ENCODE measurements at regions not wholly inside any gene's neighbourhood (a gene's known extent, or its start where the extent isn't known, plus 50 kb on each side); places are given as distances from the start of the nearest gene placed in this dataset.
A peak's percentile ranks its signal among the peaks of the same experiment; 100 is the strongest.

DNA sequence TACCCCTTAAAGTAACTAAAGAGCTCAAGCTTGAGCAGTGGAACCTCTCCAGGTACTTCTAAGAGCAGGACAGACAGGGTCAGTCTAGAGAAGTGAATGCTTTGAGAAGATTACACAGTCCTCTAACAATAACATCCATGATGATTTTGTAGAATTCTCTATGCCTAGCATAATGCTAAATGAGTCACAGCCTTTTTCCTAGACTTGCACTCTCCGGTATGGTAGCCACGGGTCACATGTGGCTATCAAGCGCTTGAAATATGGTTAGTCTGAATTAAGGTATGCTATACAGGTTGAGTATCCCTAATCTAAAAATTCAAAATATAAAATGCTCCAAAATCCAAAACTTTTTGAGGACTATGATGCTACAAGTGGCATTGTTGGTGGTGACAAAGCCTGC is 166.6 kb upstream of the MKLN1 start:
- Mint-ChIP-seq H3K36me3 (peaks cover 3% of the 10 kb centered on the region), H3K27me3 (peaks cover 1% of the 10 kb centered on the region), H3K4me3 (no peak overlapping the region), H3K27ac (no peak overlapping the region), H3K4me1 (no peaks in the 10 kb centered on the region), H3K9me3 (no peaks in the 10 kb centered on the region)

DNA sequence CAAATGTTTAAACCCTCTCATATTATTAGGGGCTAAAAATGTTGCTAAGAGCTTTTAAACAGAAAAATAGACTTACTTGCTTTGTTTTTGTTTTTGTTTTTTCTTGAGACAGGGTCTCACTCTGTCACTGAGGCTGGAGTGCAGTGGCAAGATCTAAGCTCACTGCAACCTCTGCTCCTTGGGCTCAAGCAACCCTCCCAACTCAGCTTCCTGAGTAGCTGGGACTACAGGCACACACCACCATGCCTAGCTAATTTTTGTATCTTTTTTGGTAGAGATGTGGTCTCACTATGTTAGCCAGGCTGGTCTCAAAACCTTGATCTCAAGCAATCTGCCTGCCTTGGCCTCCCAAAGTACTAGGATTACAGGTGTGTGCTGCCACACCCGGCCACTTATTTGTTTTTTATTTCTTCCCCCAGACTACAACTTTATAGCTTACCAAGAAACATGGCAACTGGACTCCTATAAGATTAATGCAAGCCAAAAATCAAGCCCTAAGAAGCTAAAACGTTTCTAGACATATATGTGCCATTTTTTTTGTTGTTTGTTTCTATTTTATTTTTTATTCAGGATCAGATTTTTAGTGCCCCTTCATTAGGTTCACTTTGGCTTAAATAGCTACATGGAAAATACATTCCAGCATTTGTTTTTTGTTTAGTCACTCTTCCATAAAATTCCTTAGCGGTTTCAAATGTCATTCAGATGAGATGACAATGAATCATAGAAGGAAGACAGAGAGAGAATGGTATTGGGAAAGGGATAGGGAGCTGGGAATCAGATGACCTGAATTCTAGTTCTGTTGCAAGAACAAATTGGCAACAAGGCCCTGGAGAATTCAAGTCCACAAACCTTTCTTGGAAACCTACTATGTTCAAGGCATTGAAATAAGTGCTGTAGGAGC is 163.4 kb upstream of the MKLN1 start:
- Mint-ChIP-seq H3K27me3 (peaks cover 1% of the 10 kb centered on the region), H3K36me3 (peaks cover 3% of the 10 kb centered on the region), H3K27ac (no peak overlapping the region)

DNA sequence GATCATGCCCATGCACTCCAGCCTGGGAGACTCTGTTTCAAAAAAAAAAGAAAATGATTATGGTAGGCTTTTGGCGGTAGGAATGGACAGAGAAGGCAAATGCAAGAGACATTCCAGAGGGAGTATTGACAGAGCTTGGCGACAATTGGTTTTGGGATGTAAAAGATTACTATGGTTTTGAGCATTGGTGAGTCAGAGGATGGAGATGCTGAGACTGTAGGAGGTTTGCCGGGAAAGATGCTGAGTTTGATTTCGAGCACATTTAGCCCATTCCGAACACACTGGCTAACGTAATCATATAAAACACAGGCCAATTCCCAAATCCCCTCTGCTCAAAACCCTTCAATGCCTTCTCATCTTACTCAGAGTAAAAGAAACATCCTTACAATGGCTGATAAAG is 161.6 kb upstream of the MKLN1 start:
- peaks cover 3% of the 10 kb centered on the region for H3K27me3 Mint-ChIP-seq
- H3K27ac Mint-ChIP-seq = peak overlapping the region in 1 of 3 donors; percentile 95
- H3K9me3 Mint-ChIP-seq = no peaks in the 10 kb centered on the region
- H3K36me3 Mint-ChIP-seq = peaks cover 5% of the 10 kb centered on the region
- H3K4me3 Mint-ChIP-seq = no peak overlapping the region
- H3K4me1 Mint-ChIP-seq = no peaks in the 10 kb centered on the region

More for the DNA sequence above, 163.4 kb upstream of the MKLN1 start:
- Mint-ChIP-seq H3K4me3 (no peak overlapping the region), H3K9me3 (no peaks in the 10 kb centered on the region), H3K4me1 (no peaks in the 10 kb centered on the region)

DNA sequence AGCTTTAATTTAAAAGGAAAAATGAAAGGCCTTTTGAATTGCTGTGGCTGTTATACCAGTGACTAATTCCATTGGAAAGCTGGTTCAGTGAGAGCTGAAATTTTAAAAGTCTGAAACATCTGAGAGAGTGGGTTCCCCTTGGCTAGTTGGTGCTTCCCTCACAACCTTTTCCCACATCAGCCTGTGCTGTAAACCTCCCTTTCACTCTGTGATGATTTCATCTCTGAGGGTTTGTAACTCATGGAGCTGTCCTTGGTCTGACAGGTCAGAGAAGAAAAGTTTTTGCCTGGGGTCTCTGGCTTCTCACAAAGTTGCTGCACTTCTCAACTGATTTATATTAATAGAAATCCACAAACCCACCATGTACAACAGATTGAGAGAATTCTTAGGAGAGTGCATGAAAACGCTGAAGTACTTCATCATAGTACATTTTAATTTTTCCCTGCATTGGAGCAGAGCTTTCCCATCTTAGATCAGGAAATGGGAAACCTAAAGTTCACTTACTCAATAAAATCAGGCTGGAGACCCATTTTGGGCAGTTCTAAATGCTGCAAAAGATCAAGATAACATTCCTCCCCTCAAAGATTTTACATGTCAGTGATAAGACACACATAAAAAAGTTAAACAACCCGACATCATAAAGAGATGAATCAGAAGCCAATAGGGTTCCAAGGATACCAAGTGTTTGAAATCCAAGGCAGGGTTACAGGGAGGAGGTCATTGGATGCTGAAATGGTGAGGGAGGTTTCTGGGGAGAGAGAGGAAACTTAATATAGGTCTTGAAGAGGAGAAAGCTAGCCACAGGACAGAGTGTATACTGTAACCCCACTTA is 157.0 kb upstream of the MKLN1 start:
- Mint-ChIP-seq H3K27me3 (peaks cover 5% of the 10 kb centered on the region), H3K9me3 (no peaks in the 10 kb centered on the region), H3K4me3 (no peak overlapping the region), H3K4me1 (no peaks in the 10 kb centered on the region), H3K27ac (no peak overlapping the region), H3K36me3 (peaks cover 3% of the 10 kb centered on the region)

DNA sequence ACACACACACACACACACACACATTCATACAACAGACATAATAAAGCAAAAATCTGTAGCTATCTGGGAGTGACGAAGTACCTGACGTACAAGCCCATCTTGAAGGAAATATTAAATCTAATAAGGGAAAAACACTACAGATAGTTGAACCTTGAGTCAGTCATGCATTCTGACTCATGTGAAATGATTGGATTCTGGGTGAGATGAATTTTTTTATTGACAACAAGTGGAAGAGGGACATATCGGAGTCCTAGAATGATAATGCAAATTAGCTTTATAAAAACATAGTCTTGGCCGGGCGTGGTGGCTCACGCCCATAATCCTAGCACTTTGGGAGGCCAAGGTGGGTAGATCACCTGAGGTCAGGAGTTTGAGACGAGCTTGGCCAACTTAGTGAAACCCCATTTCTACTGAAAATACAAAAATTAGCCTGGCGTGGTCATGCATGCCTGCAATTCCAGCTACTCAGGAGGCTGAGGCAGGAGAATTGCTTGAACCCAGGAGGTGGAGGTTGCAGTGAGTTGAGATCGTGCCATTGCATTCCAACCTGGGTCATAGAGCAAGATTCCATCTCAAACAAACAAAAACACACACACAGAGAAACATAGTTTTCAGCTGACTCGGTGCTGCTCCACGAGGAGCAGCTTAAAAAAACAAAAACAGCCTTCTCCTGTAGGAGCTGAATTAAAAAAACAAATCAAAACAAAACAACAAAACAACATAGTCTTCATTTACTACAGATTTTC is 154.4 kb upstream of the MKLN1 start:
- H3K27me3 Mint-ChIP-seq = peaks cover 5% of the 10 kb centered on the region
- H3K36me3 Mint-ChIP-seq = peaks cover 3% of the 10 kb centered on the region
- no peak overlapping the region for H3K4me3 Mint-ChIP-seq
- no peak overlapping the region for H3K27ac Mint-ChIP-seq
- H3K9me3 Mint-ChIP-seq = no peaks in the 10 kb centered on the region
- no peaks in the 10 kb centered on the region for H3K4me1 Mint-ChIP-seq

DNA sequence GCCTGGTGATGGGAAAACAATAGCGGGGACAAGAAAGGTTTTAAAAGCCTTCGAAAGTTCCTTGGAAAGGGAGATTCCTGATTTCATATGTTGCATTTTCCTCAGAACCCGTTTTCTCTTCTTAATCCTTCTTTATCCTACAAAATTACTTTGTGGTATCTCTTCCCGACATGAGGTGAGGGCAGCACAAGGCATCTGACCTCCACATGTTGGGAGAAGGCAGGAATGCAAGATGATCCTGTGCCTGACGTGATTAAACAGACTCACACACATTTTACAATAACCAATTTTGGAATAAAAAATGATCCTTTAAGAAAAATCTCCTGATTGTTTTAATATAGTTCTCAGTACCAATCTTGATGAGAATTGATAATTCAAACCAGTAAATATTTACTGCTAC is 153.3 kb upstream of the MKLN1 start:
- Mint-ChIP-seq H3K4me1 (no peaks in the 10 kb centered on the region), H3K36me3 (peaks cover 5% of the 10 kb centered on the region), H3K9me3 (no peaks in the 10 kb centered on the region), H3K27me3 (peaks cover 5% of the 10 kb centered on the region), H3K4me3 (no peak overlapping the region), H3K27ac (no peak overlapping the region)

DNA sequence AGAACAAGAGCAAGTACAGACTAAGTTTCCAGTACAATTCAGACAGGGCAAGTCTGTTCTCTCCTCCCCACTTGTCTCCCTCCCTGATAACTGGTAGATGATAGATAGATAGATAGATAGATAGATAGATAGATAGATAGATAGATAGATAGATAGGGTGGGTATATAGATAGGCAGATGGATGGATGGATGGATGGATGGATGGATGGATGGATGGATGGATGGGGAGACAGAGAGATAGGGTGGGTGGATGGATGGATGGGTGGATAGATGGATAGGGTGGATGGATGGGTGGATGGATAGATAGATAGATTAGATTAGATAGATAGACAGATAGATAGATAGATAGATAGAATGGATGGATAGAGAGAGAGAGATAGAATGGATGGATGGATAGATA is 152.8 kb upstream of the MKLN1 start:
- Mint-ChIP-seq H3K36me3 (peaks cover 5% of the 10 kb centered on the region), H3K9me3 (no peaks in the 10 kb centered on the region), H3K4me3 (no peak overlapping the region), H3K27ac (no peak overlapping the region), H3K4me1 (no peaks in the 10 kb centered on the region), H3K27me3 (peaks cover 4% of the 10 kb centered on the region)

DNA sequence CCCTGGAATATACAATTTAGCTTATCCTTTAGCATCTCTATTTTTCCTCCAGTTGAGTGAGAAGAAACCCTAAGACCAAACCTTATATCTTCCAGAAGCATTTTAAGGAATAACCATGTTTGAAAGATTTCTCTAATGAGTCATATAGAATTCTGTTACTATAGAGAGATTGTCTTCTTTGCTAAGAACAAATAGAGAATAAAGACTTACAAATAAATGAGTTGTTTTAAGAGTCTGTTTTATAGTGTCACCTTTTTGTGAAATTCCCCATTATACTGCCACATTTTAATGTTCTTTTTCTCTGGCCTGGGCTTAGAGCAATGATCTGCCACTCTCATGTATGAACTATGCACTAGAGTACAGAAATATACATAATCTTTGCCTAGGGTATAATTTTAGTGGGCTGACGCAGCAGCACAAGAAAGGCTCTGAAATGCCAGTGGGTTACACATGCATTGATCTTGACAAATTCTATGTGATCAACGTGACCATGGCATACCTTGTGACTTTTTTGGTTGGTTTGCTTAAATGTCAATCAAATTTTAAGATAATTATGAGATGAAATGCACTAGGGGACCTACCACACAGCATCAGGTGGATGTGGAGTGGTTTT is 145.1 kb upstream of the MKLN1 start:
- Mint-ChIP-seq H3K36me3 (peaks cover 1% of the 10 kb centered on the region), H3K27ac (no peak overlapping the region), H3K27me3 (no peaks in the 10 kb centered on the region), H3K9me3 (peaks cover 0 to 2% (median 0%) of the 10 kb centered on the region in 3 donors), H3K4me1 (peaks cover 4 to 9% (median 6%) of the 10 kb centered on the region in 3 donors), H3K4me3 (no peak overlapping the region)

DNA sequence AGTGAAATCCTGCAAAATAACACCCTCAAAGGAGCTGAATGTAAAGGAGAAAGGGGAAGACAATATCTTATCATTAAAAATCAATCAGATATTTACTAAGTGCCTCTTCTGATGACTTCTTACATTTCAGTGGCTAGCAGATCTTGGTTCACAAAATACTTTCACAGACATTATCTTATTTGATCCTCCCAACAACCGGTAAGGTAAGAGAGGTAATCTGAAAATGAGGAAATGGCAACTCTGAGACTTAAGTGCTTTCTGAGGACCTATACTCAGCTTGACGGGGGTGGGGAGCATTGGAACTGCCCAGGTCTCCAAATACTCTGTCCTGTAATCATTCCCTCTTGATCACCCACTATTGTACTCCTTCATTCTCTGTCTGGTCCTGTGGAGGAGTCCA is 144.6 kb upstream of the MKLN1 start:
- Mint-ChIP-seq H3K36me3 (peaks cover 1% of the 10 kb centered on the region), H3K27me3 (no peaks in the 10 kb centered on the region), H3K27ac (no peak overlapping the region), H3K4me1 (peaks cover 6 to 9% (median 7%) of the 10 kb centered on the region in 3 donors), H3K9me3 (peaks cover 0 to 2% (median 0%) of the 10 kb centered on the region in 3 donors), H3K4me3 (peak overlapping the region in 2 of 4 donors; percentile 6 to 10)

DNA sequence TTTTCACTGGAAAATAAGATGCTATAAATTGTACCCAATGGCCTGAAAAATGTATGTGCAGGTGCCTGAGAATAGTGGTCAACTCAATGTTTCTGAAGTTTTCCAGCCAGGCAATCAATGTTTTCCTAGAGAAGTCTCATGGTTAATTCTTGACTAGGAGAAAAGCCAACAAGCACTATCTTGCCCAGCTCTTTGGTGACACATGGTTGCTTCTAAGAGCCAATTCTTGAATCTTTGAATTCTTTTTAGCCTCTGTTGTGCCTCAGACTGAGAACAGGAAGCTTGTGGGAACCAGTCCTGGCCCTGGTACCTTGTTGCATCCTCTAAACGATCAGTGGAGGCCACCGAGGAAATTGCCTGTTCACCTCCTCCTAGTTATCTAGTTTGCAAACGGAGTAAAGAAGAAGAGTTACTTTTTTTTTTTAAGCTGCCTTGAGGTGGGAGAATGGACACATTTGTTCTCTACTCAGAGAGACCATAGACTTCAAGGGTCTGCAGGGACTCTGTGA is 144.0 kb upstream of the MKLN1 start:
- Mint-ChIP-seq H3K4me1 (peaks cover 10 to 13% (median 12%) of the 10 kb centered on the region in 3 donors), H3K27ac (peak overlapping the region in 2 of 3 donors; percentile 8 to 60), H3K36me3 (peaks cover 1% of the 10 kb centered on the region), H3K27me3 (no peaks in the 10 kb centered on the region), H3K4me3 (no peak overlapping the region), H3K9me3 (peaks cover 0 to 2% (median 0%) of the 10 kb centered on the region in 3 donors)

DNA sequence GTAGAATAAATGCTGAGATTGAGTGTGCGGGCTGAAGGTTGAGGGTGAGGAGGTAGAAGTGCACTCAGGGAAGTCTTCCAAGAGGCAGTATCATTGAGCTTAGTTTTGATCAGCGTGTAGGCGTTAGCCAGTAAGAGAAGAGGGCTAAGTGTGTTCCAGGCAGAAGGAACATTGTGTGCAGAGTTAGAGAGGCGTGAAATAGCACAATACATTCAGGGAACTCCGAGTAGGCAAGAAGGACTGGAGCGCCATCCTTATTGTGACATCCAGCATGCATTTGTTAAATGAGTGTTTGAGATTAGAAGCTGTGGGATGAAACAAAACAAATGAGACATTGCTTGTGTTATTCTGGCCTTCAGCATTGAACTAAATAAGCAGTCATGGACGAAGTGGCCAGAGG is 140.9 kb upstream of the MKLN1 start:
- H3K4me3 Mint-ChIP-seq = peak overlapping the region in 1 of 4 donors; percentile 11
- H3K27me3 Mint-ChIP-seq = no peaks in the 10 kb centered on the region
- H3K4me1 Mint-ChIP-seq = peaks cover 12 to 17% (median 14%) of the 10 kb centered on the region in 3 donors
- peaks cover 0 to 2% (median 2%) of the 10 kb centered on the region in 3 donors for H3K9me3 Mint-ChIP-seq
- no peaks in the 10 kb centered on the region for H3K36me3 Mint-ChIP-seq
- no peak overlapping the region for H3K27ac Mint-ChIP-seq

DNA sequence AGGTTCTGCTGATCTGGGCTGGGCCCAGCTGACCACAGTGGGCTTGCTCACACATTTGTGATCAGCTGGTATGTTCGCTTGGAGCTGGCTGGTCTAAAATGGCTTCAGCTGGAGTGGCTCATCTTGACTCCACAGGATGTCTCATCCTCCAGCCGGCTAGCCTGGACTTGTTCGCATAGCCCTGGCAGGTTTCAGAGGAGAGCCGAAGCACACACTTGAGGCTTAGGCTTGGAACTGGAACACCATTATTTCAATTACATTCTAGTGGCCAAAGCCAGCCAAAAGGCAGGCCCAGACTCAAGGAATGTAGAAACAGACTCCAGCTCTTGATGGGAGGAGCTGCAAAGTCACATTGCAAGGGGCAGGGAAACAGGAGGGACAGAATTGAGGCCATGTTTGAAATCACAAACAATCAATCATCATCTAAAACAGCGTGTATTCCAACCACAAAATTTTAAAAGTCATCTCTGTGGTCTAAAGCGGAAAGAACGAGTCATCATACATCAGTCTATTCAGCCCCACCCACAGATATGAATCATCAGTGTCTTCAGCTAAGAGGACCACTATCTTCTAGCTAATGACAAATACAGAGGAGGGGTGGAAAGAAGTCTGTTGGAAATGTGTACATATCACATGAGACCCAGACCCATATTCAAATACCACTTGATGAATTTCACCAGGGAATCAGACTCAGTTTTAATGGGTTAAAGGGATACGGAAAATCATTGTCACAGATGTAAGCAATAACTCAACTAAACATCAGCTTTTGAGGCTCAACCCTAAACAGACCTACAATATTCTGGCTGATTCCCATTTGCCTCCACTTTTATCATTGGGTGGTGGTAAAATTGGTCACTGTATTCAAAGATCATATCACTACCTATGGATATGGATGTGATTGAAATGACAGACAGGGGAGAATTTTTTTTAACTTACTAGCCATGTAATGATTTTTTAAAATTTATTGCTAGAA is 139.0 kb upstream of the MKLN1 start:
- H3K4me3 Mint-ChIP-seq = no peak overlapping the region
- H3K4me1 Mint-ChIP-seq = peaks cover 8 to 17% (median 10%) of the 10 kb centered on the region in 3 donors
- peaks cover 2% of the 10 kb centered on the region for H3K27me3 Mint-ChIP-seq
- no peak overlapping the region for H3K27ac Mint-ChIP-seq
- peaks cover 0 to 2% (median 0%) of the 10 kb centered on the region in 3 donors for H3K9me3 Mint-ChIP-seq
- no peaks in the 10 kb centered on the region for H3K36me3 Mint-ChIP-seq

DNA sequence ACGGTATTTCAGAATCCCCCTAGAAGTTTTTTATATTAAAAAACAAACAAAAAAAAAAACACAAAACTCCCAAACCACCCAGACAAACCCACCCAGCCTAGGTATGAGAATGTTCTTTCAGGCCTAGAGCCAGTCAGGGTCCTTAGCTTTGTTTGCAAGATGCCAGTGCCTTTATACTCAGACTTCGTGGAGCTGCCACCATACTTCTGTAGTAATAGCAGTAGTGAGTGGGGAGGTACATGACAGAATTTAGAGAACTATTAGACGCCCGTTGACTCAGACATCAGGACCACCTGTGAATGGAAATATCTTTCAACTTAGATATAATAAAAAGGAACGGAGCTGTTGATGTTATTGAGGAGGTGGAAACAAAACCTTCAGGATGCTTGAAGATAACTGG is 138.2 kb upstream of the MKLN1 start:
- Mint-ChIP-seq H3K4me3 (no peak overlapping the region), H3K4me1 (peaks cover 5 to 17% (median 5%) of the 10 kb centered on the region in 3 donors), H3K27me3 (peaks cover 2% of the 10 kb centered on the region), H3K27ac (no peak overlapping the region), H3K36me3 (no peaks in the 10 kb centered on the region), H3K9me3 (peaks cover 0 to 2% (median 0%) of the 10 kb centered on the region in 3 donors)

Data from IgD-negative memory B cell (primary cell).